ENCODE measurements at regions not wholly inside any gene's neighbourhood (a gene's known extent, or its start where the extent isn't known, plus 50 kb on each side); places are given as distances from the start of the nearest gene placed in this dataset.
"Not testable (repeated sequence)": the region's sequence is repeated elsewhere in the genome, so short reads cannot be mapped to it uniquely, and the experiment has no call there.

GRCh38 chr11:23772081-23772480 lies 724.8 kb upstream of the LUZP2 start:
- Histone ChIP-seq H3K9ac (ENCODE audit: low read length in 2 of 2) (no peak overlapping the region), H3K4me3 (ENCODE audit: low read length in 2 of 2) (no peak overlapping the region), H3K27ac (ENCODE audit: low read length) (no peak overlapping the region), H3K9me3 (ENCODE audit: control insufficient read depth in 2 of 2, low read length in 2 of 2) (no peaks in the 10 kb centered on the region), H3K4me1 (ENCODE audit: control insufficient read depth, insufficient read depth, low read length) (no peaks in the 10 kb centered on the region), H3K27me3 (ENCODE audit: control insufficient read depth in 1 of 2, insufficient read depth in 2 of 2, low read length in 2 of 2) (no peaks in the 10 kb centered on the region), H3K36me3 (ENCODE audit: control insufficient read depth in 2 of 2, insufficient read depth in 2 of 2, low read length in 2 of 2) (no peaks in the 10 kb centered on the region)

GRCh38 chr11:23778971-23779370 lies 717.9 kb upstream of the LUZP2 start:
- Histone ChIP-seq H3K9me3 (ENCODE audit: control insufficient read depth in 2 of 2, low read length in 2 of 2) (no peaks in the 10 kb centered on the region), H3K36me3 (ENCODE audit: control insufficient read depth in 2 of 2, insufficient read depth in 2 of 2, low read length in 2 of 2) (no peaks in the 10 kb centered on the region), H3K27me3 (ENCODE audit: control insufficient read depth in 1 of 2, insufficient read depth in 2 of 2, low read length in 2 of 2) (no peaks in the 10 kb centered on the region), H3K4me1 (ENCODE audit: control insufficient read depth, insufficient read depth, low read length) (no peaks in the 10 kb centered on the region), H3K27ac (ENCODE audit: low read length) (no peak overlapping the region), H3K4me3 (ENCODE audit: low read length in 2 of 2) (no peak overlapping the region), H3K9ac (ENCODE audit: low read length in 2 of 2) (no peak overlapping the region)

DNA sequence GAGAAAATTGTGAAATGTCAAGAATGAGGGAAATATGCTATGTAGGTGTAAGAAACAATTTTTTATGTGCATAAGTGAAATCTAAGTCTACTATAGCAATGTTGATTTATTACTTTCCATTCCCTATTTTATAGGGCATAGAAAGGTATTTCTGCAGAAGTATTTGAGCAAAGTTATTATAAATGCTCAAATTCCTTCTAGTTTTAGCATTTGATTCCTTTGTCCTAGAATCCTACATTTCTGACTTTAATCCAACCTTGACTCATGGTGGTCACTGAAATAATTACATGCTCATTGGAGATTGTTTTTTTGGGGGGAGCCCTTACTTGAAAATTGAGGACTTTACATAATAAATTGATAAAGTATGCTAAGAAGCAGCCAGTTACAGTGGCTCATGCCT lies 716.6 kb upstream of the LUZP2 start:
- Histone ChIP-seq H3K9me3 (ENCODE audit: control insufficient read depth in 2 of 2, low read length in 2 of 2) (no peaks in the 10 kb centered on the region), H3K9ac (ENCODE audit: low read length in 2 of 2) (no peak overlapping the region), H3K27ac (ENCODE audit: low read length) (no peak overlapping the region), H3K4me3 (ENCODE audit: low read length in 2 of 2) (no peak overlapping the region), H3K4me1 (ENCODE audit: control insufficient read depth, insufficient read depth, low read length) (no peaks in the 10 kb centered on the region), H3K36me3 (ENCODE audit: control insufficient read depth in 2 of 2, insufficient read depth in 2 of 2, low read length in 2 of 2) (no peaks in the 10 kb centered on the region), H3K27me3 (ENCODE audit: control insufficient read depth in 1 of 2, insufficient read depth in 2 of 2, low read length in 2 of 2) (no peaks in the 10 kb centered on the region)

DNA sequence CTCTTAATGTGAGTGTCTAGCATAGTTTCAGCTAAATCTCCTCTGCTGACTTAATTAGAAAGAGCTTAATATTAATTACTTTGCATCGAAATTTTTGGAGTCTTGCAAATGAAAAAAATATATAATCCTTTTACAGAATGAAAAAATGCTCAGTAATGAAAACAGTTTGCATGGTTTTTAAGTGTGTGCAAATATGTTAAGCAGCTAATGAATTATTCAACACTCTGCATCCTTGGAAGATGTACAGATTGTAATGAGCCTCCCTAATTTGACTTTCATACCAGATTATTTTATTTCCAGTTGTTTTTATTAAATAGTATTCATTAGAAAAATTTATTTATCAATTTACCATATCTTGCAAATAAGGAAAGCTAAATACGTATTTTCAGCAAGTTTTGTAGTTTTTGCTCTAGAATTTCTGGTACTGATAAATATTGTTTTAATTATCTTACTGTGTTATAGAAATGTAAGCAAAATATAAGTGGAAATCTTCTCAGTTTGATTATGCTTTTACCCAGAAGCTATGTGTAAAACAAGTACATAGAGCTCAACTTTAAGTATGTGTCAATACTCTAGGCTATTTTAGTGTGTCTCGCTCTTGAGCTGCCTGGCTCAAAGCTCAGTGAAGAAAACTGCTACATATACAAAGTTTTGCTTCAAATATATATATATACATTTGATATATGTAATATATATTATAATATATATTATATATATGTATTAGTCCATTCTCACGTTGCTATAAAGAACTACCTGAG lies 714.9 kb upstream of the LUZP2 start:
- H3K9ac ChIP-seq (ENCODE audit: low read length in 2 of 2) = no peak overlapping the region
- H3K4me1 ChIP-seq (ENCODE audit: control insufficient read depth, insufficient read depth, low read length) = no peaks in the 10 kb centered on the region
- no peaks in the 10 kb centered on the region for H3K27me3 ChIP-seq (ENCODE audit: control insufficient read depth in 1 of 2, insufficient read depth in 2 of 2, low read length in 2 of 2)
- H3K4me3 ChIP-seq (ENCODE audit: low read length in 2 of 2) = no peak overlapping the region
- H3K9me3 ChIP-seq (ENCODE audit: control insufficient read depth in 2 of 2, low read length in 2 of 2) = no peaks in the 10 kb centered on the region
- no peaks in the 10 kb centered on the region for H3K36me3 ChIP-seq (ENCODE audit: control insufficient read depth in 2 of 2, insufficient read depth in 2 of 2, low read length in 2 of 2)
- no peak overlapping the region for H3K27ac ChIP-seq (ENCODE audit: low read length)

DNA sequence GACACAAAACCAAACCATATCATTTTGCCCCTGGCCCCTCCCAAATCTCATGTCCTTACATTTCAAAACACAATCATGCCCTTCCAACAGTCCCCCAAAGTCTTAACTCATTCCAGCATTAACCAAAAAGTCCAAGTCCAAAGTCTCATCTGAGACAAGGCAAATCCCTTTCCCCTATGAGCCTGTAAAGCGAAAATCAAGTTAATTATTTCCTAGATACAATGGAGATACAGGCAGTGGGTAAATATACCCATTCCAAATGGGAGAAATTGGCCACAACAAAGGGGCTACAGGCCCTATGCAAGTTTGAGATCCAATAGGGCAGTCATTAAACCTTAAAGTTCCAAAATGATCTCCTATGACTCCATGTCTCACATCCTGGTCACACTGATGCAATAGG lies 709.9 kb upstream of the LUZP2 start:
- not testable (repeated sequence) for H3K27ac ChIP-seq (ENCODE audit: low read length); H3K9me3 ChIP-seq (ENCODE audit: control insufficient read depth in 2 of 2, low read length in 2 of 2); H3K4me1 ChIP-seq (ENCODE audit: control insufficient read depth, insufficient read depth, low read length); H3K4me3 ChIP-seq (ENCODE audit: low read length in 2 of 2); H3K9ac ChIP-seq (ENCODE audit: low read length in 2 of 2); H3K36me3 ChIP-seq (ENCODE audit: control insufficient read depth in 2 of 2, insufficient read depth in 2 of 2, low read length in 2 of 2); H3K27me3 ChIP-seq (ENCODE audit: control insufficient read depth in 1 of 2, insufficient read depth in 2 of 2, low read length in 2 of 2)

GRCh38 chr11:23789200-23789853 lies 707.5 kb upstream of the LUZP2 start:
- Histone ChIP-seq H3K4me3 (ENCODE audit: low read length in 2 of 2) (no peak overlapping the region), H3K27ac (ENCODE audit: low read length) (no peak overlapping the region), H3K9me3 (ENCODE audit: control insufficient read depth in 2 of 2, low read length in 2 of 2) (no peaks in the 10 kb centered on the region), H3K4me1 (ENCODE audit: control insufficient read depth, insufficient read depth, low read length) (no peaks in the 10 kb centered on the region), H3K9ac (ENCODE audit: low read length in 2 of 2) (no peak overlapping the region), H3K27me3 (ENCODE audit: control insufficient read depth in 1 of 2, insufficient read depth in 2 of 2, low read length in 2 of 2) (no peaks in the 10 kb centered on the region), H3K36me3 (ENCODE audit: control insufficient read depth in 2 of 2, insufficient read depth in 2 of 2, low read length in 2 of 2) (no peaks in the 10 kb centered on the region)

- H3K4me1 ChIP-seq (ENCODE audit: control insufficient read depth, insufficient read depth, low read length) = no peaks in the 10 kb centered on the region
- no peak overlapping the region for H3K27ac ChIP-seq (ENCODE audit: low read length)
- no peaks in the 10 kb centered on the region for H3K9me3 ChIP-seq (ENCODE audit: control insufficient read depth in 2 of 2, low read length in 2 of 2)
- H3K4me3 ChIP-seq (ENCODE audit: low read length in 2 of 2) = no peak overlapping the region
- no peaks in the 10 kb centered on the region for H3K36me3 ChIP-seq (ENCODE audit: control insufficient read depth in 2 of 2, insufficient read depth in 2 of 2, low read length in 2 of 2)
- H3K9ac ChIP-seq (ENCODE audit: low read length in 2 of 2) = no peak overlapping the region
- H3K27me3 ChIP-seq (ENCODE audit: control insufficient read depth in 1 of 2, insufficient read depth in 2 of 2, low read length in 2 of 2) = no peaks in the 10 kb centered on the region
Measured at GRCh38 chr11:23789938-23790371, 706.9 kb upstream of the LUZP2 start.

DNA sequence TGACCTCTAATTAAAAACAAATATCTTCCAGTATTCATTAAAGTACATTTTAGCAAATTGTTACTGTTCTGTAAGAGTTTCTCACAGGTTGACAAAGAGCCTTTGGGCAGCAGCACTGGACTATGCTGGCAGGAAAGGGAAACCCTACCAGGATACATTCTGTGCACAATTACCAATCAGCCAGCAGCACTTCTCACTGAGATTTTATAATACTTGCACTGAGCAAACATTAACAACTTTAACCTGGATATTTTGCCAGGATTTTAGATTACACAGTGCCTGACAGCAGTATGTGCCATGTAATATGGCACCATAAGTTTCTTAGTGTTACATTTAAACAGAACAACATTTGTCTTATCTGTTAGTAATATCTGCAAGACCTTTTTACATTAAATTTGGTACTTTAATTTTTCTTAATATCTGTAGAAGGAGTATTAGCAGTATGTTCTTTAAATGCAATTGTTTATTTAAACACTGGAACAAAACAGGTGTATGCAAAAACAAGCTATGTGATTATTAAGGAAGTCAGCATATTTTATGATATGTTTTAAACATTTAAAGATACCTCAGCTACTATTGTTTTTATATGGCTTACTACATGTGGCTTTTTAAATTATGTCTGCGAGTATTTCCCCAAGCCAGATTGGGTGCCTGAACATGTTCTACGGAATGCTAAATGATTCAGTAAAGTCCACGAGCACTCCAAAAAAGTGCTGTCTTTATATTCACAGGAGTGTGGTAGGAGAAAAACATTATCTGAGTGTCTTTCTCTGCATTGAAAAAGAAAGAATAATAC lies 699.0 kb upstream of the LUZP2 start:
- Histone ChIP-seq H3K27ac (ENCODE audit: low read length) (no peak overlapping the region), H3K4me1 (ENCODE audit: control insufficient read depth, insufficient read depth, low read length) (no peaks in the 10 kb centered on the region), H3K27me3 (ENCODE audit: control insufficient read depth in 1 of 2, insufficient read depth in 2 of 2, low read length in 2 of 2) (no peaks in the 10 kb centered on the region), H3K9ac (ENCODE audit: low read length in 2 of 2) (no peak overlapping the region), H3K9me3 (ENCODE audit: control insufficient read depth in 2 of 2, low read length in 2 of 2) (no peaks in the 10 kb centered on the region), H3K4me3 (ENCODE audit: low read length in 2 of 2) (no peak overlapping the region), H3K36me3 (ENCODE audit: control insufficient read depth in 2 of 2, insufficient read depth in 2 of 2, low read length in 2 of 2) (no peaks in the 10 kb centered on the region)

DNA sequence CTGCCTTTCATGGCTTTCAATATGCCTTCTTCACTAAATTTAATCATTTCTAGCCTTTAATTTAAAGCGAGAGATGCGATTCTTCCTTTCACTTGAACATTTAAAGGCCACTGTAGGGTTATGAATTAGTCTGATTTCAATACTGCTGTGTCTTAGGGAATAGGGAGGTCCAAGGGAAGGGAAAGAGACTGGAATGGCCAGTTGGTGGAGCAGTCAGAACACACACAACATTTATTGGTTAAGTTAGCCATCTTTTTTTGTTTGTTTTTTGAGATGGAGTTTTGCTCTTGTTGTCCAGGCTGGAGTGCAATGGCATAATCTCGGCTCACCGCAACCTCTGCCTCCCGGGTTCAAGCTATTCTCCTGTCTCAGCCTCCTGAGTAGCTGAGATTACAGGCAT lies 662.5 kb upstream of the LUZP2 start:
- not testable (repeated sequence) for H3K4me3 ChIP-seq (ENCODE audit: low read length in 2 of 2); H3K27ac ChIP-seq (ENCODE audit: low read length); H3K9ac ChIP-seq (ENCODE audit: low read length in 2 of 2); H3K4me1 ChIP-seq (ENCODE audit: control insufficient read depth, insufficient read depth, low read length); H3K9me3 ChIP-seq (ENCODE audit: control insufficient read depth in 2 of 2, low read length in 2 of 2); H3K27me3 ChIP-seq (ENCODE audit: control insufficient read depth in 1 of 2, insufficient read depth in 2 of 2, low read length in 2 of 2); H3K36me3 ChIP-seq (ENCODE audit: control insufficient read depth in 2 of 2, insufficient read depth in 2 of 2, low read length in 2 of 2)

DNA sequence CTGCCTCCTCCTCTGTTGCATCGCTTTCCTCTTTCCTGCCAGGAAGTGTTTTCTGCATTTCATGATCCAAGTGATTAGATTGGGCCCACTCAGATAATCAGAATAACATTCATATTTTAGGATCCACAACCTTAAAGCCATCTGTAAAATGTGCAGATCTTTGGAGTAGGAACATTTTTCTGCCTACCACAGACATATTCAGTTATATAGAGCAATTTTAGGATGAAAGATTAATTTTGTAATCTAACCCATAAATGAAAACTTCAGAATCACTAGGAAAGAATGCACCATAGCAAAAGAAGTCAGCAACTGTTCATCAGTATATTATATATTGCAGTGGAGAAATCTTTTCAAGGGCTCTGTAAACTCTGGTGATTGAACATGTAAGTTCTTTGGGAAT lies 659.9 kb upstream of the LUZP2 start:
- no peaks in the 10 kb centered on the region for H3K27me3 ChIP-seq (ENCODE audit: control insufficient read depth in 1 of 2, insufficient read depth in 2 of 2, low read length in 2 of 2)
- H3K4me1 ChIP-seq (ENCODE audit: control insufficient read depth, insufficient read depth, low read length) = no peaks in the 10 kb centered on the region
- no peak overlapping the region for H3K9ac ChIP-seq (ENCODE audit: low read length in 2 of 2)
- no peak overlapping the region for H3K4me3 ChIP-seq (ENCODE audit: low read length in 2 of 2)
- no peaks in the 10 kb centered on the region for H3K36me3 ChIP-seq (ENCODE audit: control insufficient read depth in 2 of 2, insufficient read depth in 2 of 2, low read length in 2 of 2)
- no peak overlapping the region for H3K27ac ChIP-seq (ENCODE audit: low read length)
- no peaks in the 10 kb centered on the region for H3K9me3 ChIP-seq (ENCODE audit: control insufficient read depth in 2 of 2, low read length in 2 of 2)

- Histone ChIP-seq H3K27ac (ENCODE audit: low read length) (no peak overlapping the region), H3K27me3 (ENCODE audit: control insufficient read depth in 1 of 2, insufficient read depth in 2 of 2, low read length in 2 of 2) (no peaks in the 10 kb centered on the region), H3K36me3 (ENCODE audit: control insufficient read depth in 2 of 2, insufficient read depth in 2 of 2, low read length in 2 of 2) (no peaks in the 10 kb centered on the region), H3K4me3 (ENCODE audit: low read length in 2 of 2) (no peak overlapping the region), H3K4me1 (ENCODE audit: control insufficient read depth, insufficient read depth, low read length) (no peaks in the 10 kb centered on the region), H3K9ac (ENCODE audit: low read length in 2 of 2) (no peak overlapping the region), H3K9me3 (ENCODE audit: control insufficient read depth in 2 of 2, low read length in 2 of 2) (no peaks in the 10 kb centered on the region)
Measured at GRCh38 chr11:23840872-23841271, 656.0 kb upstream of the LUZP2 start.

Data from stomach smooth muscle (tissue), 2 donors.